ENCODE measurements at regions not wholly inside any gene's neighbourhood (a gene's known extent, or its start where the extent isn't known, plus 50 kb on each side); places are given as distances from the start of the nearest gene placed in this dataset.
"Not testable (repeated sequence)": the region's sequence is repeated elsewhere in the genome, so short reads cannot be mapped to it uniquely, and the experiment has no call there.

- ATAC-seq (no peak), DNase-seq (no peak)
Measured at GRCh38 chr1:241447031-241447644, 72.4 kb downstream of the FH start.

- ATAC-seq (no peak), DNase-seq (no peak)
Measured at GRCh38 chr1:241444836-241445235, 74.7 kb downstream of the FH start.

DNA sequence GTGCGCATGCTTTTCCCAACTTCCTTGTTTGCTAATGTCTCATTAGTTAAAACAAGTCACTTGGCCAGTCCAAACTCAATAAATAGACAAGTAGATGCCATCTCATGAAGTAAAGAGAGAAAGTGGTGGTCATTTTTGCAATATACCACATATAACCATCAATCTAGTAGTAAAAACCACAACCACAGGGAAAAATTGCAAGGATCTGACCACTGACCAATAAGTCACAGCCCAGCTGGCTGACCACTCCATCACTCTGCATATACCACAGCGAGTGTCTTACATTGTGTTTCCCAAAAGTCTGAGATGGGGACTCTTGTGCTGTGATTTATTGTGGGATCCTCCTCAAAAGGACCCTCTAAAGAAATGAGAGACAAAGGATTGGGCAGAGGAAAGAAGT lies 76.0 kb downstream of the FH start:
- no peak for DNase-seq

DNA sequence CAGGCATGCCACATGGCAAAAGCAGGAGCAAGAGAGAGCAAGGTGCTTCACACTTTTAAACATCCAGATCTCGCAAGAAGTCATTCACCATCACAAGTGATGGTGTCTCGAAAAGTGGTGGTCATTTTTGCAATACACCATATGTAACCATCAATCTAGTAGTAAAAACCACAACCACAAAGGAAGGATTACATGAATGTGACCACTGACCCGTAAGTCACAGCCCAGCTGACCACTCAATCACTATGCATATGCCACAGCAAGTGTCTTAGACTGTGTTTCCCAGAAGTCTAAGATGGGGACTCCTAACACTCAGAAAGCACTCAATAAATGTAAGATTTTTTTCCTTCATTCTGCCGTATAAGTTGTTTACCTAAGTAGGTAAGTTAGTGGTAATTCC lies 76.9 kb downstream of the FH start:
- DNase-seq, result no peak
- no peak for ATAC-seq

More for the DNA sequence above, 76.0 kb downstream of the FH start:
- no peak for ATAC-seq

DNA sequence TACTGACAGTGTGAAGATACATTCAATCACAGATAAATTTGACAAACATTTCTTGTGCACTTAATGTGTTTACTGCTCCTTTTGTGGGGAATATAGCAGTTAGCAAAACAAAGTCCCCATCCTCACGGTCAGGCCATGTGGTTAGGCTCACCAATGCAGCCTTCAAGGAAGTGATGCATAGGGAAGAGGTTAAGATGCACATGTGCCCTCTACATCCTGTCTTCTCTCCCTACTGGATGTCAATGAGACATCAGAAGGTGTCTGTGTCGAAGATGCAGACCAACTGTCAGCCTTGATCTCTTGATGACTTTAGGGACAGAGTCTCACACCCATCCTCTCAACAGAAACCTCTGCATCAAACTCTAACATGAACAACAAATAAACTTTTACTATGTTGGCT lies 78.7 kb downstream of the FH start:
- DNase-seq (no peak), ATAC-seq (no peak)

DNA sequence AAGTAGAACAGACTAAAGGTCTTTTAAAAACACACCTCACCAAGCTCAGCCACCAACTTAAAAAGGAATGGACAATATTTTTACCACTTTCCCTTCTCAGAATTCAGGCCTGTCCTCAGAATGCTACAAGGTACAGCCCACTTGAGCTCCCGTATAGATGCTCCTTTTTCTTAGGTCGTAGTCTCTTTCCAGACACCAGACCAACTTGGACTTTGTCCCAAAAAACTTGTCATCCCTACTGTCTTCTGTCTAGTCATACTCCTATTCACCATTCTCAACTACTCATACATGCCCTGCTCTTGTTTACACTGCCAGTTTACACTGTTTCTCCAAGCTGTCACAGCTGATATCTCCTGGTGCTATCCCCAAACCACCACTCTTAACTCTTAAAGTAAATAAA lies 80.9 kb downstream of the FH start:
- DNase-seq, ATAC-seq: not testable (repeated sequence)

DNA sequence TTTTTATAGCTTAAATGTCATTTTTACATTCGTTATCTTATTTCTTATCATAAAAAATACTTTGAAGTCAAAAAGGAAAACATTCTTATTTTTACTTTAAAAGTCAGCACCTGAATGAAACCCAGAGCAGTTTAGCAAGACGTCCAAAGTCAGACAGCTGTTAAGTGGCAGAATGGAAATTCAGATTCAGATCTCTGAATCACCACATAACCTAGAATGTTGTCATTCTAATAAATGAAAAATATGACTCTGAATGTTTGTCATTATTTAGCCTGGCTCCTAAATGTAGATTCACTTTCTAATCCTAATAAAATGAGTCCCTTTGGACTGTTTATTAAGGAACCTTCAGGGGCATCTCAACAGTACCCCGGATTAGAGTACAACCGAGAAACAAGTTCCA lies 75.2 kb upstream of the RGS7 start:
- ATAC-seq, result no peak
- no peak for DNase-seq

GRCh38 chr1:241425091-241425490 lies 68.1 kb upstream of the RGS7 start:
- not testable (repeated sequence) for ATAC-seq, DNase-seq

DNA sequence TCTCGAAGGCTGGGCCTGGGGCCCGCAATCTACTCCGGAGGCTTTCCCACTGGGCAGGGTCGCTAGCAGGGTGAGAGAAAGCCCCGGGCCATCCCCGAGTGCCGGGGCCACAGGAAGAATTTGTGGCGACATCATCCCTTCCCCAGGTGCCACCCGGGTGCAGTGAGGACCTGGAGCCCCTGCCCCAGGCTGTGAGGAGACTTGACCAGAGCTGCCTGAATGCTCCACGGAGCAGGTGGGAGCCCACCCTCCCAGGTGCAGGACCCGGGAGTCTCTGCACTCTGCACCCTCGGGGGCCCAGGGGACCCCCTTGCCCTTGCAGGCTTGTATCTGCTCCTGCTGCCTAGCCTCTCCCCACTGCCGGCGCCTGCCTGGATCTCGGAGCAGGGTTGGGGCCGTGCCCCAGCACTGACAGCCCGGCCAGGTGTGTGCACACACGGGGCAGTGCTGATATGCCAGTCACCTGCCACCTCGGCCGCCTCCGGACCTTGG lies 67.5 kb upstream of the RGS7 start:
- ATAC-seq (peak; percentile 40), DNase-seq (no peak)

DNA sequence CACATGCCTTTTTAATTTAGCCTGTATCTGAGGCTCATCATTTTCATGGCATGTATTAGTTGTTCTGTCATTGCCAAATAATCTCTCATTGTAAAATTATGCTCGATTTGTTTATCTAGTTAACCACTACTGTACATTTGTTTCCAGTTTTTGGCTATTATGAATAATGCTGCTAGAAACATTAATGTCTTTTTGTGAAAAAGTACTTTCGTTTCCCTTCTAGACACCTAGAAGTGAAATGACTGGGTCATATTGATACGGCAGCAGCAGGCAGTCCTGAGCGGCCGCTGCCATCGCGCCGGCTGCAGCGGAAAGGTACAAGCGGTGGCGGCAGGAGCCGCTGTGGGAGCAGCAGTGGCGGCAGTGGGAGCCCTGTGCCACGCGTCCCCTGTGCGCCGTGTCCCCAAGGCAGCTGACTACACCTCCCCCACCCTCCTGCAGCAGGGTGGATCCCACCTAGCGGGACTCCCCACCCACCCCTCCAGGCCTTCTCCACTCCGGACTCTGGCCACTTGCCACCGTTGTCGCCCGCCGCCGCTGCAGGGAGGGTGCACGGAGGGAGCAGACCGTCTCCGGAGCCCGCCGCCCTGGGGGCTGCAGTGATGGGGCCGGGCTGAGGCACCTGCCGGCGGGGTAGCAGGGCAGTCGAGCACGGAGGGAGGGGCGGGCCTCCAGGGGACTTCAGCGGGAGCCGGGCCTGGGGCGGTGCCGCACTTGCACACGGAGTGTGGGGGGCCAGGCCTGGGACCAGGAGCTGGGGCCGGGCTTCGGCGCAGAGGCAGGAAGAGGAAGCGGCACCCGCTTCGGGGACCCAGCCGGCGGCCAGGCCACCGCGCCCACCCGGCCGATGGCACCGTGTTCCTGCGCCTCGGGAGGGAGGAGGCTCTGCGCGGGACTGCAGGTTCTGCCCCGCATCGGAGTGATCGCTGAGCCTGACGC lies 66.8 kb upstream of the RGS7 start:
- ATAC-seq (peak; percentile 69), DNase-seq (peak; percentile 24)

- no peak for DNase-seq
- no peak for ATAC-seq
Measured at GRCh38 chr1:241422470-241422869, 65.5 kb upstream of the RGS7 start.

- no peak for ATAC-seq
- DNase-seq, result no peak
Measured at GRCh38 chr1:241419986-241420385, 63.0 kb upstream of the RGS7 start.

- DNase-seq, result no peak
- ATAC-seq, result no peak
Measured at GRCh38 chr1:241417258-241417657, 60.3 kb upstream of the RGS7 start.

- ATAC-seq, result no peak
- DNase-seq, result no peak
Measured at GRCh38 chr1:241413974-241414373, 57.0 kb upstream of the RGS7 start.

DNA sequence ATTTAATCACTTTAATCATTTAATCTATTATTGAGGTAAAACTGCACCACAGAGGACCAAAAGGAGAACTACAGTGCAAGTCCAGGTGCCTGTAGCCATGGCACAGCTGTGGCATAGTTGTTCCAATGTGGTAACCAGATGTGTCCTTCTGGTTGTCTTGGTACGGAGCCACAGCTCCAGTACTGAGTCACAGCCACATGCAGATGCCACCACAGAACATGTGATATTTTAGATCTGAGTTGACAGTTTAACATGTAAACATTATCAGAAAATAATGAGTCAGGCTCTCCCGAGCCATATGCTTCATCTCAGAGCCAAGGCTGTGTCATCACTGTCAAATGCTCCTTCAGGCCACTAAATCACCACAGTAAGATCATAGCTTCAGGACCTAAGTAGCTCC lies 56.4 kb upstream of the RGS7 start:
- no peak for DNase-seq
- ATAC-seq, result peak; percentile 28

GRCh38 chr1:241412646-241413045 lies 55.6 kb upstream of the RGS7 start:
- no peak for ATAC-seq
- DNase-seq, result no peak

- ATAC-seq (no peak), DNase-seq (no peak)
Measured at GRCh38 chr1:241411776-241412338, 54.9 kb upstream of the RGS7 start.

GRCh38 chr1:241411056-241411775 lies 54.2 kb upstream of the RGS7 start:
- DNase-seq (no peak), ATAC-seq (no peak)

DNA sequence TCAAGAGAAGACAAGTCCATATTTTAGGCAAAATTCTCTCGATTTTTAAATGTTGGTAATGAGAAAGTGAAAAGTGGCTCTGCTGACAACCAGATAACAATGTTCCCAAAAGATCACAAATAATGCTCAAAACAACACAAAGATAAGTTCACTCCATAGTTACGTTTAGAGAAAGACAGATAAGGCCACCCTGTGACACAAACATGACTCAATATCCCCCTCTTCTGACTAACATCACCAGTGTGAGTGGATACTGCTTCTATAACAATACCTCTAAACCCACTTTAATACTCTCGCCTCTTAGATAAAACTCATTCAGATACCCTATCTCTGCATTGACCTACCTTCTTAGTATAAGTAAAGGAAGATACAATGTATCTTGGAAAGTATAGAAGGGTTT lies 51.2 kb upstream of the RGS7 start:
- DNase-seq (no peak), ATAC-seq (no peak)
